ENCODE measurements at regions not wholly inside any gene's neighbourhood (a gene's known extent, or its start where the extent isn't known, plus 50 kb on each side); places are given as distances from the start of the nearest gene placed in this dataset.

DNA sequence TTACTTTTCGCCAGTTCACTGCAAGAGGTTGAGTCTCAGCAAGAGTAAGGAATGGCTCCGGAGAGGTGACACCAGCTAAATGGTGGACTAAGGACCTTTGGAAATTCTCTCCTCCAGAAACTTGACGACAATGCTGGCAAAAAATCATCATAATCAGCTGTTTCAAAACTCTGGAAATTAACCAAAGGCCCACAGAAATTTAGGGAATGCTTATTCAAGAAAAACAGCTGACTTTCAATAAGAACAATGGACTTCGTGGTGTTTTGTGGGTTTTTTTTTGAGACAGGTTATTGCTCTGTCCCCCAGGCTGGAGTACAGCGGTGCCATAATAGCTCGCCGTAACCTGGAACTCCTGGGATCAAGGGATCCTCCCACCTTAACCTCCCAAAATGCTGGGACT, 68.4 kb upstream of the SEPTIN5 start:
- no peak overlapping the region for H3K4me2 ChIP-seq (replicated peaks; ENCODE audit: low read depth, low read length, poor library complexity, severe bottlenecking)
- H3K27me3 Mint-ChIP-seq, result peaks cover 57% of the 10 kb centered on the region
- ChIA-PET CTCF (no interaction called here), POLR2A (no interaction called here)
- H3K4me3 Mint-ChIP-seq, result no peak overlapping the region
- no peaks in the 10 kb centered on the region for H4K20me1 ChIP-seq (ENCODE audit: control insufficient read depth, insufficient read depth, low read length, poor library complexity, severe bottlenecking)
- no peak overlapping the region for H3K27ac ChIP-seq (ENCODE audit: low read length in 2 of 2)
- H3K79me2 ChIP-seq (ENCODE audit: control insufficient read depth, insufficient read depth, low read length), result no peaks in the 10 kb centered on the region
- no peak overlapping the region for H3K4me3 ChIP-seq (ENCODE audit: control extremely low read depth in 1 of 5, extremely low read depth in 1 of 5, insufficient read depth in 1 of 5, low read depth in 2 of 5, low read length in 4 of 5)
- 81% methylated on average over 2 of the region's 7 CpGs for WGBS (ENCODE audit: insufficient coverage)
- peaks cover 14% of the 10 kb centered on the region for H3K9me3 Mint-ChIP-seq (ENCODE audit: insufficient read depth)
- no peak overlapping the region for H3K9ac ChIP-seq (ENCODE audit: low read length)
- no peaks in the 10 kb centered on the region for H3K4me1 Mint-ChIP-seq
- H3K27me3 ChIP-seq (replicated peaks in 1 of 4; ENCODE audit: control extremely low read depth in 1 of 4, control insufficient read depth in 3 of 4, insufficient read depth in 4 of 4, low read length in 3 of 4), result peaks cover 0 to 18% (median 0%) of the 10 kb centered on the region in 4 experiments
- ATAC-seq (ENCODE audit: low read depth) (no peak), DNase-seq (no peak)
- TF ChIP-seq, protein P1, sequence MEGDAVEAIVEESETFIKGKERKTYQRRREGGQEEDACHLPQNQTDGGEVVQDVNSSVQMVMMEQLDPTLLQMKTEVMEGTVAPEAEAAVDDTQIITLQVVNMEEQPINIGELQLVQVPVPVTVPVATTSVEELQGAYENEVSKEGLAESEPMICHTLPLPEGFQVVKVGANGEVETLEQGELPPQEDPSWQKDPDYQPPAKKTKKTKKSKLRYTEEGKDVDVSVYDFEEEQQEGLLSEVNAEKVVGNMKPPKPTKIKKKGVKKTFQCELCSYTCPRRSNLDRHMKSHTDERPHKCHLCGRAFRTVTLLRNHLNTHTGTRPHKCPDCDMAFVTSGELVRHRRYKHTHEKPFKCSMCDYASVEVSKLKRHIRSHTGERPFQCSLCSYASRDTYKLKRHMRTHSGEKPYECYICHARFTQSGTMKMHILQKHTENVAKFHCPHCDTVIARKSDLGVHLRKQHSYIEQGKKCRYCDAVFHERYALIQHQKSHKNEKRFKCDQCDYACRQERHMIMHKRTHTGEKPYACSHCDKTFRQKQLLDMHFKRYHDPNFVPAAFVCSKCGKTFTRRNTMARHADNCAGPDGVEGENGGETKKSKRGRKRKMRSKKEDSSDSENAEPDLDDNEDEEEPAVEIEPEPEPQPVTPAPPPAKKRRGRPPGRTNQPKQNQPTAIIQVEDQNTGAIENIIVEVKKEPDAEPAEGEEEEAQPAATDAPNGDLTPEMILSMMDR (IDR thresholded peaks at IDR 0.05), result no peak
- no peak for TF ChIP-seq EZH2 (IDR thresholded peaks at IDR 0.05; ENCODE audit: borderline replicate concordance, insufficient read depth, low read depth, low read length, poor library complexity, severe bottlenecking)
- no peak overlapping the region for H2AFZ ChIP-seq (ENCODE audit: insufficient read depth, low read depth, low read length, poor library complexity, severe bottlenecking)
- no peaks in the 10 kb centered on the region for H3K36me3 ChIP-seq (replicated peaks in 1 of 2; ENCODE audit: control extremely low read depth in 1 of 2, control insufficient read depth in 1 of 2, extremely low read depth in 1 of 2, insufficient read depth in 2 of 2, low read length in 1 of 2)
- intact Hi-C loops (cut with micrococcal nuclease), result no loop called here
- no peak overlapping the region for H3K27ac Mint-ChIP-seq
- peaks cover 15 to 23% (median 20%) of the 10 kb centered on the region in 3 donors for H3K9me3 ChIP-seq (ENCODE audit: control extremely low read depth in 1 of 3, control insufficient read depth in 2 of 3, insufficient read depth in 1 of 3, low read length in 2 of 3)
- no peaks in the 10 kb centered on the region for H3K4me1 ChIP-seq (ENCODE audit: control insufficient read depth in 2 of 2, insufficient read depth in 2 of 2, low read length in 2 of 2)

DNA sequence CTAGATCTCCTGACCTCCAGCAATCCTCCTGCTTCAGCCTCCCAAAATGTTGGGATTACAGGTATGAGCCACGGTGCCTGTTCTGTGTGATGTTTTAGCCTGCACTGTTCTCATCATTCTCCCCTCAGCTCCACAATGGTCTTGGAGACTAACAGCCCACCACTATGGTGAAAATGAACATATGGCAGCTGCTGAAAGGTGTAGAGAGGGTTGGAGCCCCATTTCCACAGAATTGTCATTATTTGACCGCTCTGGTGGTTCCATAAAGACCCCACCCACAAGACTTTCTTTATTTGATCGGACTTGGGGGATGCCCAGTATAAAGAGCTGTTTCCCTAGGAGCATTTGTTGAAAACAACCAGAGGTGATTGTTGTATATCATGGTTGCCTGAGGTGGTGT, 67.9 kb upstream of the SEPTIN5 start:
- WGBS (ENCODE audit: insufficient coverage), result no CpG with 5 or more reads among the region's 3 CpGs

More for the DNA sequence above, 67.9 kb upstream of the SEPTIN5 start:
- Histone ChIP-seq H3K4me1 (ENCODE audit: control insufficient read depth in 2 of 2, insufficient read depth in 2 of 2, low read length in 2 of 2) (no peaks in the 10 kb centered on the region), H3K36me3 (replicated peaks in 1 of 2; ENCODE audit: control extremely low read depth in 1 of 2, control insufficient read depth in 1 of 2, extremely low read depth in 1 of 2, insufficient read depth in 2 of 2, low read length in 1 of 2) (no peaks in the 10 kb centered on the region), H3K9me3 (ENCODE audit: control extremely low read depth in 1 of 3, control insufficient read depth in 2 of 3, insufficient read depth in 1 of 3, low read length in 2 of 3) (peaks cover 15 to 23% (median 20%) of the 10 kb centered on the region in 3 donors), H3K4me2 (replicated peaks; ENCODE audit: low read depth, low read length, poor library complexity, severe bottlenecking) (no peak overlapping the region), H3K9ac (ENCODE audit: low read length) (no peak overlapping the region), H4K20me1 (ENCODE audit: control insufficient read depth, insufficient read depth, low read length, poor library complexity, severe bottlenecking) (no peaks in the 10 kb centered on the region), H3K27ac (ENCODE audit: low read length in 2 of 2) (no peak overlapping the region), H3K4me3 (ENCODE audit: control extremely low read depth in 1 of 5, extremely low read depth in 1 of 5, insufficient read depth in 1 of 5, low read depth in 2 of 5, low read length in 4 of 5) (no peak overlapping the region), H3K27me3 (replicated peaks in 1 of 4; ENCODE audit: control extremely low read depth in 1 of 4, control insufficient read depth in 3 of 4, insufficient read depth in 4 of 4, low read length in 3 of 4) (peaks cover 0 to 18% (median 0%) of the 10 kb centered on the region in 4 experiments), H3K79me2 (ENCODE audit: control insufficient read depth, insufficient read depth, low read length) (no peaks in the 10 kb centered on the region), H2AFZ (ENCODE audit: insufficient read depth, low read depth, low read length, poor library complexity, severe bottlenecking) (no peak overlapping the region)
- DNase-seq (no peak), ATAC-seq (ENCODE audit: low read depth) (no peak)
- intact Hi-C loops (cut with micrococcal nuclease), result no loop called here
- Mint-ChIP-seq H3K27me3 (peaks cover 53% of the 10 kb centered on the region), H3K27ac (no peak overlapping the region), H3K4me3 (no peak overlapping the region), H3K4me1 (no peaks in the 10 kb centered on the region), H3K9me3 (ENCODE audit: insufficient read depth) (peaks cover 14% of the 10 kb centered on the region)
- ChIA-PET CTCF (no interaction called here), POLR2A (no interaction called here)
- TF ChIP-seq, protein P1 (IDR thresholded peaks at IDR 0.05), result no peak
- TF ChIP-seq EZH2 (IDR thresholded peaks at IDR 0.05; ENCODE audit: borderline replicate concordance, insufficient read depth, low read depth, low read length, poor library complexity, severe bottlenecking), result no peak
